Gastroesophageal sphincter (tissue), 3 donors: ENCODE measurements at regions not wholly inside any gene's neighbourhood (a gene's known extent, or its start where the extent isn't known, plus 50 kb on each side); places are given as distances from the start of the nearest gene placed in this dataset.

Source experiments
- CTCF ChIP-seq, 4 experiments: fragments of 200-600 bp in 2 of 4; fragments of 450-650 bp in 2 of 4; sonication (generic) in 1 of 4; IDR thresholded peaks; one replicate each; pipeline ENCODE4 v1.5.1; 2017 to 2019; ENCODE audit warnings: antibody characterized with exemption in 4 of 4, mild to moderate bottlenecking in 2 of 4, moderate library complexity in 2 of 4
- EP300 ChIP-seq: sonication (generic); formaldehyde crosslinking; IDR thresholded peaks from one replicate; pipeline ENCODE4 v1.6.1; 2017; ENCODE audit warnings: antibody characterized with exemption, mild to moderate bottlenecking
- POLR2A ChIP-seq, 2 donors: fragments of 450-650 bp; IDR thresholded peaks; one replicate each; pipeline ENCODE4 v1.6.1; 2017; ENCODE audit warnings: antibody characterized with exemption in 2 of 2, mild to moderate bottlenecking in 2 of 2, moderate library complexity in 1 of 2

- no peak for TF ChIP-seq CTCF (IDR thresholded peaks at IDR 0.05)
- TF ChIP-seq EP300: no peak
- no peak for TF ChIP-seq POLR2A (IDR thresholded peaks at IDR 0.05)
These were observed 140.7 kb downstream of the DUSP10 start for GRCh38 chr1:221601166-221601565.
